PC-9 (cell line): ENCODE measurements at regions not wholly inside any gene's neighbourhood (a gene's known extent, or its start where the extent isn't known, plus 50 kb on each side); places are given as distances from the start of the nearest gene placed in this dataset.

Source experiments
- CTCF ChIP-seq: fragments of 200-600 bp; sonication (generic); conservative IDR thresholded peaks from 2 replicates; pipeline ENCODE4 v1.6.1; 2017; ENCODE audit warnings: mixed run types, antibody characterized with exemption, mild to moderate bottlenecking, moderate library complexity
- EZH2 ChIP-seq: fragments of 200-600 bp; sonication (generic); IDR thresholded peaks from 2 replicates; pipeline ENCODE4 v1.8.0; 2017; ENCODE audit warnings: antibody characterized with exemption, low read depth

- TF ChIP-seq CTCF: no peak
- TF ChIP-seq EZH2: no peak
Measured at GRCh38 chr5:103467831-103468230, 94.8 kb downstream of the NUDT12 start.
